CD4-positive, alpha-beta T cell treated with Interleukin-2 at 100 ng/mL for 4 hours (primary cell): ENCODE measurements at regions not wholly inside any gene's neighbourhood (a gene's known extent, or its start where the extent isn't known, plus 50 kb on each side); places are given as distances from the start of the nearest gene placed in this dataset.
A peak's percentile ranks its signal among the peaks of the same experiment; 100 is the strongest.

Source experiments
- DNase-seq: peaks from one replicate; pipeline ENCODE4 v3.0.0-alpha.2; 2020; ENCODE audit warnings: low spot score

GRCh38 chr4:145346081-145346480 lies 135.6 kb upstream of the SMAD1 start:
- DNase-seq: no peak

- no peak for DNase-seq
Measured at GRCh38 chr4:145345401-145345800, 136.3 kb upstream of the SMAD1 start.

GRCh38 chr4:145341381-145341780 lies 140.3 kb upstream of the SMAD1 start:
- DNase-seq: no peak

- DNase-seq: no peak
Measured at GRCh38 chr4:145340071-145340675, 141.5 kb upstream of the SMAD1 start.

- no peak for DNase-seq
Measured at GRCh38 chr4:145339075-145339725, 142.5 kb upstream of the SMAD1 start.

GRCh38 chr4:145338568-145338967 lies 143.1 kb upstream of the SMAD1 start:
- no peak for DNase-seq

GRCh38 chr4:145337391-145337790 lies 144.3 kb upstream of the SMAD1 start:
- no peak for DNase-seq

- no peak for DNase-seq
Measured at GRCh38 chr4:145333786-145334185, 147.9 kb upstream of the SMAD1 start.

- no peak for DNase-seq
Measured at GRCh38 chr4:145326491-145326890, 146.1 kb upstream of the OTUD4 start.

GRCh38 chr4:145324161-145324560 lies 143.8 kb upstream of the OTUD4 start:
- DNase-seq: no peak

GRCh38 chr4:145320294-145320693 lies 139.9 kb upstream of the OTUD4 start:
- no peak for DNase-seq

- no peak for DNase-seq
Measured at GRCh38 chr4:145319751-145320150, 139.4 kb upstream of the OTUD4 start.

- no peak for DNase-seq
Measured at GRCh38 chr4:145316897-145317574, 136.6 kb upstream of the OTUD4 start.

- no peak for DNase-seq
Measured at GRCh38 chr4:145315811-145316225, 135.4 kb upstream of the OTUD4 start.

- DNase-seq: no peak
Measured at GRCh38 chr4:145308598-145308997, 128.2 kb upstream of the OTUD4 start.

- no peak for DNase-seq
Measured at GRCh38 chr4:145307763-145308430, 127.5 kb upstream of the OTUD4 start.

- no peak for DNase-seq
Measured at GRCh38 chr4:145307120-145307519, 126.7 kb upstream of the OTUD4 start.

GRCh38 chr4:145302725-145303124 lies 122.3 kb upstream of the OTUD4 start:
- DNase-seq: no peak

- no peak for DNase-seq
Measured at GRCh38 chr4:145301386-145302080, 121.1 kb upstream of the OTUD4 start.

- DNase-seq: peak; percentile 7
Measured at GRCh38 chr4:145299380-145300076, 119.1 kb upstream of the OTUD4 start.

- DNase-seq: no peak
Measured at GRCh38 chr4:145298885-145299284, 118.5 kb upstream of the OTUD4 start.

- no peak for DNase-seq
Measured at GRCh38 chr4:145297556-145297955, 117.2 kb upstream of the OTUD4 start.
